K562 (cell line): ENCODE measurements at regions not wholly inside any gene's neighbourhood (a gene's known extent, or its start where the extent isn't known, plus 50 kb on each side); places are given as distances from the start of the nearest gene placed in this dataset.
"Not testable (repeated sequence)": the region's sequence is repeated elsewhere in the genome, so short reads cannot be mapped to it uniquely, and the experiment has no call there.

ENCODE experiments used
- ATAC-seq: fragments of 200-7000 bp; cut with Tn5 transposase; 3 replicates; pipeline ENCODE4 v1.9.1; 2020; ENCODE audit warnings: moderate library complexity
- BruUV-seq: library from RNA; stranded (reverse); fragments of 400-500 nt; replicated peaks from 2 replicates; lab custom pipeline; 2021; lab: Mats Ljungman, UMichigan
- CTCF ChIA-PET: fragments of 300-600 bp; formaldehyde crosslinking; extraction: SDS; loops from one replicate; lab custom pipeline; 2021; ENCODE audit warnings: low intra/inter-chr PET ratio; lab: Yijun Ruan, JAX
- POLR2A ChIA-PET: fragments of 300-600, 350-650 bp; sonication (Branson Sonifier 250); formaldehyde crosslinking; extraction: SDS; loops from one replicate; lab custom pipeline; 2021; ENCODE audit warnings: antibody characterized with exemption, inconsistent platforms; lab: Yijun Ruan, JAX
- DNase-seq, 4 experiments: peaks; one replicate each; pipeline versions ENCODE4 v3.0.0 to v3.0.0-alpha.2; 2011 to 2018; ENCODE audit warnings: low spot score in 3 of 4, mixed read lengths in 3 of 4; ENCODE audit errors: extremely low read depth in 1 of 4
- FAIRE-seq: peaks from 2 replicates; lab custom pipeline; 2011; peaks lifted over from hg19 to GRCh38; lab: Jason Lieb, UNC
- H2AFZ ChIP-seq: 2 replicates; pipeline ENCODE4 v1.6.0; 2011; ENCODE audit warnings: low read depth, low read length, control low read depth, inconsistent platforms
- H3K27ac ChIP-seq: fragments of 200-600 bp; 3 replicates; pipeline ENCODE4 v1.8.0; 2011; ENCODE audit warnings: low read depth, mild to moderate bottlenecking, control low read depth, inconsistent platforms, low read length, moderate library complexity, mixed read lengths; ENCODE audit errors: extremely low read depth
- H3K27me3 ChIP-seq, 2 experiments: fragments of 300-600 bp in 1 of 2; 2 replicates in 1 of 2; 3 replicates in 1 of 2; pipeline versions ENCODE4 v1.6.0 to v1.8.0; 2011; ENCODE audit warnings: inconsistent platforms in 2 of 2, low read length in 2 of 2, mild to moderate bottlenecking in 1 of 2, mixed read lengths in 1 of 2, moderate library complexity in 1 of 2; ENCODE audit not compliant: control insufficient read depth in 2 of 2, insufficient read depth in 2 of 2
- H3K36me3 ChIP-seq: fragments of 300-600 bp; 3 replicates; pipeline ENCODE4 v1.8.0; 2011; ENCODE audit warnings: mild to moderate bottlenecking, low read length, inconsistent platforms; ENCODE audit not compliant: control insufficient read depth, insufficient read depth
- H3K4me1 ChIP-seq, 2 experiments: fragments of 200-600 bp in 1 of 2; replicated peaks in 1 of 2; 2 replicates in 1 of 2; 3 replicates in 1 of 2; pipeline versions ENCODE4 v1.5.1 to v1.8.0; 2011; ENCODE audit warnings: inconsistent platforms in 2 of 2, low read length in 2 of 2, mild to moderate bottlenecking in 1 of 2, mixed read lengths in 1 of 2, moderate library complexity in 1 of 2; ENCODE audit not compliant: control insufficient read depth in 2 of 2, insufficient read depth in 2 of 2
- H3K4me2 ChIP-seq: 2 replicates; pipeline ENCODE4 v1.6.1; 2011; ENCODE audit warnings: low read length, control low read depth, inconsistent platforms, mixed read lengths; ENCODE audit not compliant: insufficient read depth
- H3K4me3 ChIP-seq: fragments of 200-600 bp; sonication (generic), shearing (Covaris generic); 2 replicates; pipeline ENCODE4 v1.5.1; 2016; ENCODE audit warnings: control low read depth, inconsistent platforms
- H3K79me2 ChIP-seq: fragments of 200-600 bp; 3 replicates; pipeline ENCODE4 v1.8.0; 2011; ENCODE audit warnings: low read length, inconsistent platforms; ENCODE audit not compliant: control insufficient read depth, insufficient read depth
- H3K9ac ChIP-seq, 2 experiments: 2 replicates each; pipeline versions ENCODE4 v1.6.0 to v1.6.1; 2011; ENCODE audit warnings: low read depth in 2 of 2, low read length in 2 of 2, control low read depth in 1 of 2, inconsistent platforms in 1 of 2, mild to moderate bottlenecking in 1 of 2, mixed read lengths in 1 of 2; ENCODE audit not compliant: insufficient read depth in 1 of 2
- H3K9me1 ChIP-seq: one replicate; pipeline ENCODE4 v1.6.0; 2011; ENCODE audit warnings: inconsistent platforms, mild to moderate bottlenecking, low read length, moderate library complexity; ENCODE audit not compliant: control insufficient read depth, insufficient read depth
- H3K9me3 ChIP-seq: replicated peaks from 2 replicates; pipeline ENCODE4 v1.5.1; 2011; ENCODE audit warnings: low read depth, low read length, inconsistent platforms; ENCODE audit not compliant: control insufficient read depth, insufficient read depth
- H4K20me1 ChIP-seq: replicated peaks from 2 replicates; pipeline ENCODE4 v1.6.1; 2011; ENCODE audit warnings: low read length, inconsistent platforms, mixed read lengths; ENCODE audit not compliant: control insufficient read depth, insufficient read depth
- ILF3 ChIP-seq: fragments of 450-650 bp; IDR thresholded peaks from 2 replicates; pipeline ENCODE4 v1.6.1; 2018; ENCODE audit warnings: antibody characterized with exemption, mild to moderate bottlenecking, moderate library complexity, borderline replicate concordance
- KDM4B ChIP-seq, 2 experiments: fragments of 450-650 bp in 1 of 2; sonication (generic) in 1 of 2; IDR thresholded peaks; 2 replicates each; pipeline ENCODE4 v1.6.1; 2016 to 2017; ENCODE audit warnings: borderline replicate concordance in 2 of 2, antibody characterized with exemption in 1 of 2, low read depth in 1 of 2, mild to moderate bottlenecking in 1 of 2
- MCM5 ChIP-seq: fragments of 450-650 bp; IDR thresholded peaks from 2 replicates; pipeline ENCODE4 v1.6.1; 2016; ENCODE audit warnings: low read depth
- NCOA4 ChIP-seq: fragments of 450-650 bp; IDR thresholded peaks from 2 replicates; pipeline ENCODE4 v1.6.1; 2018; ENCODE audit warnings: mild to moderate bottlenecking; ENCODE audit not compliant: partially characterized antibody
- TBL1XR1 ChIP-seq, 2 experiments: IDR thresholded peaks; 2 replicates each; pipeline ENCODE4 v1.6.1; 2012; ENCODE audit warnings: improper control_type of control experiment in 2 of 2, low read length in 2 of 2, mild to moderate bottlenecking in 1 of 2
- TCF7L2 ChIP-seq: fragments of 150-350 bp; IDR thresholded peaks from 2 replicates; pipeline ENCODE4 v1.6.1; 2016; ENCODE audit warnings: low read depth, mild to moderate bottlenecking, low read length, moderate library complexity
- WGBS: fragments of 100-300 bp; shearing (Covaris generic); methylation state at CpG from one replicate; pipeline ENCODE4 v1.1.6; 2016; ENCODE audit warnings: low coverage, mixed read lengths; ENCODE audit not compliant: insufficient coverage; ENCODE audit errors: missing lambda C conversion rate; 5-methylcytosine and 5-hydroxymethylcytosine counted together
- in situ Hi-C: fragments of 300-500 bp; cut with MboI; formaldehyde crosslinking; loops from 4 replicates; pipeline ENCODE4 v1.15.0; 2018; ENCODE audit warnings: inconsistent platforms, mixed read lengths
- intact Hi-C: fragments of 100-400 bp; cut with micrococcal nuclease; formaldehyde crosslinking; loops from 2 replicates; pipeline ENCODE4 v1.14.2; 2022

DNA sequence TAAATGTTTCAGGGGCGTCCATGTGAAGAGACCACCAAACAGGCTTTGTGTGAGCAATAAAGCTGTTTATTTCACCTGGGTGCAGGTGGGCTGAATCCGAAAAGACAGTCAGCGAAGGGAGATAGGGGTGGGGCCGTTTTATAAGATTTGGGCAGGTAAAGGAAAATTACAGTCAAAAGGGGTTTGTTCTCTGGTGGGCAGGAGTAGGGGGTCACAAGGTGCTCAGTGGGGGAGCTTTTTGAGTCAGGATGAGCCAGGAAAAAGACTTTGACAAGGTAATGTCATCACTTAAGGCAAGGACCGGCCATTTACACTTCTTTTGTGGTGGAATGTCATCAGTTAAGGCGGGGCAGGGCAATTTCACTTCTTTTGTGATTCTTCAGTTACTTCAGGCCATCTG lies 542.4 kb upstream of the BOD1L1 start:
- ATAC-seq, H3K9me3 ChIP-seq, BruUV-seq, CTCF ChIA-PET, H3K4me3 ChIP-seq, FAIRE-seq, H3K4me2 ChIP-seq, H3K9ac ChIP-seq, H3K9me1 ChIP-seq, H3K27me3 ChIP-seq, POLR2A ChIA-PET, DNase-seq, H2AFZ ChIP-seq, H3K36me3 ChIP-seq, H3K79me2 ChIP-seq, H4K20me1 ChIP-seq, in situ Hi-C loops, H3K4me1 ChIP-seq, intact Hi-C loops, H3K27ac ChIP-seq: not testable (repeated sequence)
- 2% methylated on average over 6 of the region's 6 CpGs for WGBS

DNA sequence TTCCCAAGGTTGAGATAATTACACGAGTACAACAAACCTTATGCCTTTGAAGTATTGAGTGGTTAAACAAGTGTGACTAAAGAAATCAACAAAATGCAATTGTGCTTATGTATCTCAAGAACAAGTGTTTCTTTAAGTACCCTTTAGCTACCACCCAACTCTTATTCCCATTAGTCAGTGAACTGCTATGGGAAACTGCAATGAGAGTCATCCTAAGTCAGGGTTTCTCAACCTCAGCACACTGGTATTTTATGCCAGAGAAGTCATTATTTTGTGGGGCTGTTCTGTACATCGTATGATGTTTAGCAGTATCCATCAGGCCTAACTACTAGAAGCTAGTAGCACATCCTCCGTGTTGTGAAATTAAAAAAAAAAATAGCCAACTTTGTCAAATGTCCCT lies 549.1 kb upstream of the BOD1L1 start:
- intact Hi-C loops = no loop called here
- in situ Hi-C loops = no loop called here
- Histone ChIP-seq H3K4me1 (no peaks in the 10 kb centered on the region), H3K4me3 (no peak overlapping the region), H3K9me1 (no peaks in the 10 kb centered on the region), H3K36me3 (no peaks in the 10 kb centered on the region), H3K4me2 (no peak overlapping the region), H3K9ac (no peak overlapping the region)
- POLR2A ChIA-PET = no interaction called here
- WGBS = 0% methylated on average over 3 of the region's 3 CpGs
- no TSS peak for BruUV-seq
- TF ChIP-seq TBL1XR1 (IDR thresholded peaks at IDR 0.05; ENCODE audit: low read length in 2 of 2) (no peak), TCF7L2 (no peak), KDM4B (IDR thresholded peaks at IDR 0.05; ENCODE audit: borderline replicate concordance in 2 of 2, low read depth in 1 of 2) (no peak), NCOA4 (no peak), MCM5 (no peak), ILF3 (no peak)
- TF ChIP-seq, all 486 proteins: peak for 0
- H3K27me3 ChIP-seq = no peaks in the 10 kb centered on the region
- no peaks in the 10 kb centered on the region for H3K79me2 ChIP-seq
- H2AFZ ChIP-seq = no peak overlapping the region
- CTCF ChIA-PET = no interaction called here
- ATAC-seq (no peak), DNase-seq (no peak), FAIRE-seq (no peak)
- no peaks in the 10 kb centered on the region for H4K20me1 ChIP-seq
- no peaks in the 10 kb centered on the region for H3K9me3 ChIP-seq
- H3K27ac ChIP-seq = no peak overlapping the region
